ENCODE measurements at regions not wholly inside any gene's neighbourhood (a gene's known extent, or its start where the extent isn't known, plus 50 kb on each side); places are given as distances from the start of the nearest gene placed in this dataset.

DNA sequence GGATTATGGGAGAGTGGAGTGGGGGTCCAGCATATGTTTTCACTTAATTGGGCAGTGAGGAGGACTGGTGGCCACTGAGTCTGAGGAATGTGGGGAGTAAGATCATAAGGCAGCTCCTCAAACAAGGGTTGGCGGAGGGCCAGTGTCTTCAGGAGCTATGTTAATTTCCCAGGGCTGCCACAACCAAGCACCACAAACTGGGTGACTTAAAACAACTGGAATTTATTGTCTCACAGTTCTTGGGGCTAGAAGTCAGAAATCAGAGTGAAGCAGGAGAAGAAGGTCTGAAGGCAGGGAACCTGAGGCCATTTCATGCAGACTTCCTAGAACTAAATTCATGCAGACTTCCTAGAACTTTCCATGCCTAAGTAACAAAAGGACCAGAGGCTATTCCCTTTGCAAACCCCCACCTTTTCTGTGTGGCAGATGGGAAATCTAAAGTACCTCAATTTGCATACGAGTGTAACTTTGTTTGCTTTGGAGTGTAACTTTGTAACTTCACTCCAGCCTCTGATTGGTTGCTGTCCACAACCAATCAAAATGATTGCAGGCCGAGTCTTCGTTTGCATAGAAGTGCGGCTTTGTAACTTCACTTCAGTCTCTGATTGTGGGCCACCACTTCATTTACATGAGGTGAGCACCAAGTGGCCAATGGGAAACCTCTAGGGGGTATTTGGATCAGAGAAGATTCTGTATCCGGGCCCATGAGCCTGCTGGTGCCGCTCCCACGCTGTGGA lies 50.5 kb upstream of the ZBED5 start:
- TF ChIP-seq, protein P1, sequence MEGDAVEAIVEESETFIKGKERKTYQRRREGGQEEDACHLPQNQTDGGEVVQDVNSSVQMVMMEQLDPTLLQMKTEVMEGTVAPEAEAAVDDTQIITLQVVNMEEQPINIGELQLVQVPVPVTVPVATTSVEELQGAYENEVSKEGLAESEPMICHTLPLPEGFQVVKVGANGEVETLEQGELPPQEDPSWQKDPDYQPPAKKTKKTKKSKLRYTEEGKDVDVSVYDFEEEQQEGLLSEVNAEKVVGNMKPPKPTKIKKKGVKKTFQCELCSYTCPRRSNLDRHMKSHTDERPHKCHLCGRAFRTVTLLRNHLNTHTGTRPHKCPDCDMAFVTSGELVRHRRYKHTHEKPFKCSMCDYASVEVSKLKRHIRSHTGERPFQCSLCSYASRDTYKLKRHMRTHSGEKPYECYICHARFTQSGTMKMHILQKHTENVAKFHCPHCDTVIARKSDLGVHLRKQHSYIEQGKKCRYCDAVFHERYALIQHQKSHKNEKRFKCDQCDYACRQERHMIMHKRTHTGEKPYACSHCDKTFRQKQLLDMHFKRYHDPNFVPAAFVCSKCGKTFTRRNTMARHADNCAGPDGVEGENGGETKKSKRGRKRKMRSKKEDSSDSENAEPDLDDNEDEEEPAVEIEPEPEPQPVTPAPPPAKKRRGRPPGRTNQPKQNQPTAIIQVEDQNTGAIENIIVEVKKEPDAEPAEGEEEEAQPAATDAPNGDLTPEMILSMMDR (IDR thresholded peaks at IDR 0.05), result no peak
- TF ChIP-seq POLR2A (IDR thresholded peaks at IDR 0.05), result no peak
